HepG2 (cell line): ENCODE measurements at regions not wholly inside any gene's neighbourhood (a gene's known extent, or its start where the extent isn't known, plus 50 kb on each side); places are given as distances from the start of the nearest gene placed in this dataset.

Experiments used
- AGO1 ChIP-seq: fragments of 200-400 bp; formaldehyde crosslinking; IDR thresholded peaks from 2 replicates; pipeline ENCODE4 v1.6.1; 2017; ENCODE audit warnings: mild to moderate bottlenecking, low read depth, low read length, moderate library complexity; ENCODE audit not compliant: poor library complexity, severe bottlenecking
- ATRX ChIP-seq: sonication (generic); formaldehyde crosslinking; IDR thresholded peaks from 2 replicates; pipeline ENCODE4 v1.4.0; 2020; ENCODE audit warnings: missing genetic modification reagents, borderline replicate concordance
- DNMT3B ChIP-seq: conservative IDR thresholded peaks from 2 replicates; pipeline ENCODE4 v1.6.1; 2016; ENCODE audit warnings: missing biosample characterization, control low read depth
- FOSL1 ChIP-seq: sonication (generic); formaldehyde crosslinking; IDR thresholded peaks from 2 replicates; pipeline ENCODE4 v1.9.0; 2021; ENCODE audit warnings: missing genetic modification reagents, borderline replicate concordance
- HOXA5 ChIP-seq: sonication (generic); formaldehyde crosslinking; IDR thresholded peaks from 2 replicates; pipeline ENCODE4 v1.4.0; 2020; ENCODE audit warnings: missing genetic modification reagents
- HOXA7 ChIP-seq: sonication (generic); formaldehyde crosslinking; IDR thresholded peaks from 2 replicates; pipeline ENCODE4 v1.8.1; 2022; ENCODE audit warnings: mild to moderate bottlenecking, missing genetic modification reagents, moderate library complexity
- KLF16 ChIP-seq, 2 experiments: sonication (generic) in 1 of 2; formaldehyde crosslinking in 1 of 2; IDR thresholded peaks; 2 replicates each; pipeline versions ENCODE4 v1.6.1 to v1.8.0; 2016 to 2023; ENCODE audit warnings: missing genetic modification reagents in 2 of 2, missing compliant biosample characterization in 1 of 2
- MZF1 ChIP-seq: sonication (generic); formaldehyde crosslinking; IDR thresholded peaks from 2 replicates; pipeline ENCODE4 v1.8.1; 2023; ENCODE audit warnings: mild to moderate bottlenecking, missing genetic modification reagents, borderline replicate concordance
- NR2F2 ChIP-seq: IDR thresholded peaks from 2 replicates; pipeline ENCODE4 v1.6.1; 2012; ENCODE audit warnings: low read depth, inconsistent platforms, borderline replicate concordance
- PHF8 ChIP-seq: sonication (generic); formaldehyde crosslinking; IDR thresholded peaks from 2 replicates; pipeline ENCODE4 v1.5.0; 2020; ENCODE audit warnings: missing genetic modification reagents
- SALL1 ChIP-seq: sonication (generic); formaldehyde crosslinking; IDR thresholded peaks from 2 replicates; pipeline ENCODE4 v1.8.0; 2022; ENCODE audit warnings: mild to moderate bottlenecking, missing genetic modification reagents
- TBP ChIP-seq: sonication (generic); formaldehyde crosslinking; IDR thresholded peaks from 2 replicates; pipeline ENCODE4 v1.5.0; 2020; ENCODE audit warnings: missing genetic modification reagents
- TBX3 ChIP-seq: fragments of 450-650 bp; IDR thresholded peaks from 2 replicates; pipeline ENCODE4 v1.6.1; 2017; ENCODE audit warnings: antibody characterized with exemption, mild to moderate bottlenecking, inconsistent platforms, borderline replicate concordance
- ZHX2 ChIP-seq, 2 experiments: sonication (generic) in 1 of 2; formaldehyde crosslinking in 1 of 2; IDR thresholded peaks; 2 replicates each; pipeline versions ENCODE4 v1.6.1 to v1.9.0; 2014 to 2022; ENCODE audit warnings: antibody characterized with exemption in 1 of 2, borderline replicate concordance in 1 of 2, inconsistent platforms in 1 of 2, low read depth in 1 of 2, missing genetic modification reagents in 1 of 2
- ZNF30 ChIP-seq: sonication (generic); formaldehyde crosslinking; IDR thresholded peaks from 2 replicates; pipeline ENCODE4 v1.5.0; 2020; ENCODE audit warnings: mild to moderate bottlenecking, missing genetic modification reagents
- ZNF331 ChIP-seq: sonication (generic); formaldehyde crosslinking; IDR thresholded peaks from 2 replicates; pipeline ENCODE4 v1.4.0; 2020; ENCODE audit warnings: missing genetic modification reagents
- ZNF337 ChIP-seq: sonication (generic); formaldehyde crosslinking; IDR thresholded peaks from 2 replicates; pipeline ENCODE4 v1.5.1; 2020; ENCODE audit warnings: missing genetic modification reagents, low read depth, mild to moderate bottlenecking, borderline replicate concordance
- ZNF496 ChIP-seq: sonication (generic); formaldehyde crosslinking; IDR thresholded peaks from 2 replicates; pipeline ENCODE4 v1.8.1; 2023; ENCODE audit warnings: mild to moderate bottlenecking, moderate library complexity, missing genetic modification reagents; ENCODE audit not compliant: insufficient replicate concordance
- ZNF577 ChIP-seq: sonication (generic); formaldehyde crosslinking; IDR thresholded peaks from 2 replicates; pipeline ENCODE4 v1.4.0; 2020; ENCODE audit warnings: mild to moderate bottlenecking, low read depth, missing genetic modification reagents, borderline replicate concordance
- ZNF614 ChIP-seq: IDR thresholded peaks from 2 replicates; pipeline ENCODE4 v1.6.1; 2018; ENCODE audit warnings: missing biosample characterization, missing genetic modification reagents, inconsistent platforms, borderline replicate concordance
- ZNF704 ChIP-seq: sonication (generic); formaldehyde crosslinking; IDR thresholded peaks from 2 replicates; pipeline ENCODE4 v1.8.1; 2023; ENCODE audit warnings: mild to moderate bottlenecking, inconsistent platforms, moderate library complexity, missing genetic modification reagents, borderline replicate concordance
- ZSCAN21 ChIP-seq: sonication (generic); formaldehyde crosslinking; IDR thresholded peaks from 2 replicates; pipeline ENCODE4 v1.8.0; 2022; ENCODE audit warnings: mild to moderate bottlenecking, missing genetic modification reagents, moderate library complexity, borderline replicate concordance

- no peak for TF ChIP-seq ATRX
- no peak for TF ChIP-seq DNMT3B
- no peak for TF ChIP-seq ZNF614 (CRISPR knock-in tag)
- TF ChIP-seq ZNF577 (CRISPR knock-in tag) = no peak
- TF ChIP-seq FOSL1 (CRISPR knock-in tag) = no peak
- no peak for TF ChIP-seq ZSCAN21 (CRISPR knock-in tag)
- no peak for TF ChIP-seq MZF1 (CRISPR knock-in tag)
- TF ChIP-seq NR2F2 = no peak
- TF ChIP-seq AGO1 = no peak
- no peak for TF ChIP-seq ZNF704 (CRISPR knock-in tag)
- no peak for TF ChIP-seq ZHX2 (IDR thresholded peaks at IDR 0.05; ENCODE audit: low read depth)
- TF ChIP-seq ZHX2 (CRISPR knock-in tag; IDR thresholded peaks at IDR 0.05; ENCODE audit: borderline replicate concordance) = no peak
- no peak for TF ChIP-seq HOXA7 (CRISPR knock-in tag)
- TF ChIP-seq PHF8 (CRISPR knock-in tag) = no peak
- TF ChIP-seq TBX3 = no peak
- peak; percentile 48 for TF ChIP-seq SALL1 (CRISPR knock-in tag)
- TF ChIP-seq ZNF337 = no peak
- no peak for TF ChIP-seq ZNF30 (CRISPR knock-in tag)
- TF ChIP-seq TBP (CRISPR knock-in tag) = no peak
- no peak for TF ChIP-seq HOXA5 (CRISPR knock-in tag)
- no peak for TF ChIP-seq ZNF496 (CRISPR knock-in tag)
- TF ChIP-seq KLF16 (CRISPR knock-in tag; IDR thresholded peaks at IDR 0.05) = no peak
- no peak for TF ChIP-seq ZNF331 (CRISPR knock-in tag)
These were observed 153.5 kb downstream of the MYCN start (continued) for GRCh38 chr2:16093639-16094529.
